Left renal cortex interstitium (tissue), 4 donors: ENCODE measurements at regions not wholly inside any gene's neighbourhood (a gene's known extent, or its start where the extent isn't known, plus 50 kb on each side); places are given as distances from the start of the nearest gene placed in this dataset.
A peak's percentile ranks its signal among the peaks of the same experiment; 100 is the strongest.
"Not testable (repeated sequence)": the region's sequence is repeated elsewhere in the genome, so short reads cannot be mapped to it uniquely, and the experiment has no call there.

ENCODE experiments used
- DNase-seq, 4 donors: peaks; one replicate each; pipeline ENCODE4 v3.0.0-alpha.2; 2013; ENCODE audit warnings: low read depth in 4 of 4, low spot score in 2 of 4, missing footprints in 1 of 4

DNA sequence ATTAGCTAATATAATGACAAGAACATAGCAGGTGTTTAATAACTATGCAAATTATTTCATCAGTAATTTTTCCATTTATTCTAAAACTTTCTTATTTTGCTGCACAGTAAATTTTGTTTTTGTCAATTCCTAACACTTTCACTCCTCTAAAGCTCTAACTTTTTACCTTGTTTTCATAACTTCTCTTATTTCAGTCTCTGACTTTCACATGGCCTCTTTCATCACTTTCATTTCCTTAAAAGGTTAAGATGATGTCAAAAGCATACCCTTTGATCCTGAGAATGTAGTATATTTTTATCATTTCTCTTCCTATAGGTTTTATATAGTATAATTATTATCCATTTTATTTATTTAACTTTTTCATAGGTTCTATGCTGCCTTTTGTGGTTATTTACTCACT lies 1325.8 kb upstream of the ALCAM start:
- DNase-seq: no peak

DNA sequence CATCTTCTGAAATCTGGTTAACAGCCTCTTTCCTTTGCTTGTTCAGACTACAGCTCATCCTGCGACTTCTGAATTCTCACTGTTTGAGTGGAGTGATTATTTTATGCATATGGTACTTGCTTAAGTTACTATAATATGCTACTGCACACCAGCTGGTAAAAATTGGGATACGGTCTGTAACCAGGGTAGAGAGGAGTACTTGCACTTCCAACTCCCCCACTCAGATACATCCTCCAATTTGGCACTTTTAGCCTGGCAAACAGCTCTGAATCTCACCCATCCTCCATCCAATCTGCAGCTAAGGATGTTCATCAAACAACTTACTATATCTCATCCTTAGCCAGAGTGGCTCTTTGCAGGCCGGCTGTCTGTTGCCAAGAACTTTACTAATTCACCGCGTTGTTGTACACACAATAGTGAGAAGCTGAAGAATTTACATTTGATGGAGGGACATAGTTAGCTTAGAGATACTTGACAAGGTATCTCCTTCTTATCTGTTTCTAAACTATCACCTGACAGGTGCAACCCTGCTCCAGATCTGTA lies 1323.6 kb upstream of the ALCAM start:
- not testable (repeated sequence) for DNase-seq

DNA sequence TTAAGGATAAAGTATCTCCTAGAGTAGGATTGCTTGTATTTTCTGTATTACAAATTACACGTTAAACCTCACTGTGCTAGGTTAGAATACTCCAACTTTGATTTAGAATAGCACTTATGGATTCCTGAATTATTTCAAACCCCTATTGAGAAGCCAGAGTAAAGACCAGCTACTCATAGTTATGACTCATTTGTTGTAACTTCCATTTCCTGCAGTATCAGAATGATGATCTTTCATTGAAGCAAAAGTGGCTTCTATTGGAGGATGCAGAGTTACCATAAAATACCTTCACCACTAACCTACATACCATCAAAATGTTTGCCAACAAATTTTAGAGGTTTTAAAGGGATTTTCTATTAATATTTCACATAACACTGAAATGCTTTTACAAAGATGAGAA lies 1322.7 kb upstream of the ALCAM start:
- no peak for DNase-seq

DNA sequence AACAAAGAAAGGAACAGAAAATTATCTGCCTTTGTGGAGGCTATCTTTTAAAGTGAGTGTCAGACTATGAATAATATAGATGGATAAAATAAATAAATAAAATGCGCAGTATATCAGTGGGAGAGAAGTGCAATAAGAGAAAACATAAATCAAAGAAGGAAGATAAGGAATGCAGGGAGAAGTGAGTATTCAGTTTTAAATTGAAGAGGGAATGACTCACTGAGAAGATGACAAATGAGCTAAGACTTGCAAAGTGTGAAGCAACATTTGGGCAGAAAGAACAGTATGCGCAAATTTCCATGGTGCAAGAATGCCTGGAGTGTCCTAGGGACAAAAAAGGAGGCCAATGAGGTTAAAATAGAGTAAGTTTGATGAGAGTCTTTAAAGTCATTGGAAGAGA lies 1300.1 kb upstream of the ALCAM start:
- no peak for DNase-seq

DNA sequence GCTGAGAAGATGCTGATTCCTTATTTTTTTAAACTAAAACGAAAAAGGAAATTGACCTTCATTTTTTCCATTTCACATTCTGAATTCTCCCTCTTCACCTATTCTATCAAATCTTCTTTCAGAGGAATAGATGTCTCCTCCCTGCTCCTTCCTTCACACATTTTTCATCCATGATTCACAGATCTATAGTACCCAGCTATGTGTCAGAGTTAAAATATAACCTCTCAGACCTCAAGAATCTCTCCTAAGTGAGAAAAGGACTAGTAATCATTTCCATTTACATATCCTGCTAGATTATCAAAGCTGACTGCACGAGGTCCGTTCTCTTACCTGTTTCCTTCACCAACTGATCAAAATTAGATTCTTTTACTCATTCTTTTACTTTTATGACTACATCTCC lies 1297.6 kb upstream of the ALCAM start:
- no peak for DNase-seq

DNA sequence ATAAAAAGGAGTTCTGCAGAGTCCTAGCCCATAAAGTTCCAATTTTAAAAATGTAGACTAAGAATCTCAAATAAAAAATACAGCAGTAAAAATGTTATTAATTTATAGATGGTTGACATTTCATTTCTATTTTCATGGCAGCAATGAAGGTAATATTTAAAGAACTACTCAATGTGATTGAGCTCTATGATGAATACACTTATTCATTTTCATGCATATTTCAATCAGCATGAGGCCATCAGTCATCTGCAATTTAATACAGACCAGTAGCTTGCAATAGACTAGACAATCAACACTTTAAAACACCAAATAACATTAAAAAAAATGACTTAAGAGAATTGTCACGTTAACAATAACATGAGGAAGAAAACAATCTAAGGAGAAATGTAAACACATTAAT lies 1295.8 kb upstream of the ALCAM start:
- DNase-seq: no peak

DNA sequence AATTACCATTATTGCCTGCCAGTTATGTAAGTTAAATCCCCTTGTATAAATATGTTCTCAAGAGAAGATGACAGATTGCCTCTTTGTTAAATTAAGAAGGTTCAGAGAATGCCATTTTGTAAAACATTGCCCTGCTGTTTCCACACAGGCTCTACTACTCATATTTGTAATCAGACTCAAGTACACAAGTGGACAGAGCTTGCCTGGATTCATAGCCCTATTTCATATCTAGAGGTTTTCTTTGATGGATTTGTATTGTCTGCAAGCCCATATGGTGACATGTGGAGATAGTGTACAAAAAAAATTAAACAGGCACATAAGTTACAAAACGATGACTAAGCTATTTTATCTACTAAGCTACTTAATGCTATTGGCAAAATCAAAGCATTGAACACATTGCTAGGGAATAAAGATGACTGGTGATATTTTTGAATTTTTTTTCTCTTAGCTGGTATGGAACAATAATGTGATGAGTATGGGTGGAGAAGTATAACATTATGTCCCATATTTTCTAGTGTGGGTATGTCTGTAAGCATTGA lies 1286.6 kb upstream of the ALCAM start:
- no peak for DNase-seq

DNA sequence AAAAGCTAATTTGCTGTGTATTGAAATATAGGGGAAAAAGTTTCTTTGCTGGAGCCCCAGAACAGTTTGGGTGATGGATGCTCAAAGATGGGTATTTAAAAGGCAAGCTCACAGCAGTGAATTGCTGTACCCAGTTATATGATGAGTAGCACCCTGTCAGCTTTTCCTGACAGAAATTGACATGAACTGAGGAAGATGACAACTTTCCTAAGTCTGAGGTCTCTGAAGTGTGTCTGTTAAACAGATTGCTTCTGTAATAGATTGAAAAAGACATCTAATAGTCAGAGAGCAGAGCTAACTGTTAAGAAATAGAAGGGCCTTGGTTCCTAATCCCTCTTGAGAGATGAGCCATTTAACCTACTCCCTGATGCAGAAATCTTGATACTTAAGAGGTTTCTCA lies 1278.0 kb upstream of the ALCAM start:
- no peak for DNase-seq

DNA sequence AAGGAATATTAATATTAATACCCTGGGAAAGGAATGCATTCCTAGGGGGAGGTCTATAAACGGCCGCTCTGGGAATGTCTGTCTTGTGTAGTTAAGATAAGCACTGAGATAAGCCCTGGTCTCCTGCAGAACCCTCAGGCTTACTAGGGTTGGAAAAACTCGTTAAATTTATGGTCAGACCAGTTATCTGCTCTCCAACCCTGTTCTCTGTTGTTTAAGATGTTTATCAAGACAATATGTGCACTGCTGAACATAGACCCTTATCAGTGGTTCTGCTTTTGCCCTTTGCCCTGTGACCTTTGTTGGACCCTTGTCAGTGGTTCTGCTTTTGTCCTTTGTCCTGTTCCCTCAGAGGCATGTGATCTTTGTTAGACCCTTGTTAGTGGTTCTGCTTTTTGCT lies 1276.7 kb upstream of the ALCAM start:
- DNase-seq: not testable (repeated sequence)

DNA sequence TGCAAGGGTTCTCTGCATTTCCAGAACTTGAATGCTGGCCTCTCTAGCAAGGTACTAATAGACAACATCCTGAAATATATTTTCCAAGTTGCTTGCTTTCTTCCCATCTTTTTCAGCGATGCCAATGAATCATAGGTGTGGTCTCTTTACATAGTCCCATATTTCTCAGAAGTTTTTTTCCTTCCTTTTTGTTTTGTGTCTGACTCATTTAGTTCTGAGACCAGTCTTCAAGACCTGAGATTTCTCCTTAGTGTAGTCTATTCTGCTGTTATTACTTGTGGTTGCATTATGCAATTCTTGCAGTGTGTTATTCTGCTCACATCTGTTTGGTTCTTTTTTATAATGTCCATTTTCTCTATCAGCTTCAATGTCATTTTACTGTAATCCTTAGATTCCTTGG lies 1265.0 kb upstream of the ALCAM start:
- no peak for DNase-seq

DNA sequence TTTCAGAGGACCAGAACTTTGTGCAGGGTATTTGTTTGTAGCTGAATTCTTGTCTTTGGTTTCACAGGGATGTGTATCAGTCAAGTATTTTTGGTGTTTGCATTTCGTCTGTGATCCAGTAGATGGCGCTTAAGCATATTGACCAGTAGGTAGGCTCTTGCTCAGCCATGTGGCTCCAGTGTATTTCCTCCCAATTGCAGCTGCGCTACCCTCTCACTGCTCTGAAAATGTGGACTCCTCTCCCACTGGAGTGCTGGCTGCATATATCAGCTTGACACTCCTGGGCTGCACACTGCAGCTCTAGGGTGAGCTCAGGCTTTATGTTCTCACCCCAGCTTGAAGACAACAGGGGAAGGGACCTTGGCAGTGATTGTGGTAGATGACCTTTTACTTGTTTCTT lies 1264.3 kb upstream of the ALCAM start:
- peak in 1 of 4 donors; percentile 10 for DNase-seq

DNA sequence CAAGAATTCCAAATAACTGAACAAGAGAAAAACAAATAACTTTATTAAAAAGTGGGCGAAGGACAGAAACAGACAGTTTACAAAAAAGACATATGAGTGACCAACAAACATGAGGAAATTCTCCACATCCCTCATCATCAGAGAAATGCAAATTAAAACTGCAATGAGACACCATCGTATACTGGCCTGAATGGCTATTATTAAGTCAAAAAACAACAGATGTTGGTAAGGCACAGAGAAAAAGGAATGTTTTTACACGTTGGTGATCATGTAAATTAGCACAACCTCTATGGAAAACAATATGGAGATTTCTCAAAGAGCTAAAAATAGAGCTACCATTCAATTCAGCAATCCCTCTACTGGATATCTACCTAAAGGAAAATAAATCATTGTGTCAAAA lies 1260.4 kb upstream of the ALCAM start:
- DNase-seq: no peak

DNA sequence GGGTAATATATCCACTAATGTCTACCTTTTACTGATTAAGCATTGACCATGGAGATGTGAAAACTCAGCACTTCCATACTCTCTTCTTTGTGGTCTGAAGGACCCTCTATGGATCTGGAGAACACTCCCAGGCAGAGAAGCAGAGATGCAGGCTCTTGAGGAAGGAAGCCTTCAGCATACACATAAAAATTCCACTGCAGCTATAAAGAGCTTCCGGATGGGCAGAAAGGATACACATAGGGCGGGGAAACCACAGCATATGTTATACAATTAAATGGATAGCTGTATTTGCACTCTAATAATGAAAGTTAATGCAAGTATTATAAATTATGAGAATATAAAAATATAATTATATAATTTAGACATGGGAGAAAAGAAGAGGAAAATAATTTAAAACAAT lies 1258.2 kb upstream of the ALCAM start:
- no peak for DNase-seq

DNA sequence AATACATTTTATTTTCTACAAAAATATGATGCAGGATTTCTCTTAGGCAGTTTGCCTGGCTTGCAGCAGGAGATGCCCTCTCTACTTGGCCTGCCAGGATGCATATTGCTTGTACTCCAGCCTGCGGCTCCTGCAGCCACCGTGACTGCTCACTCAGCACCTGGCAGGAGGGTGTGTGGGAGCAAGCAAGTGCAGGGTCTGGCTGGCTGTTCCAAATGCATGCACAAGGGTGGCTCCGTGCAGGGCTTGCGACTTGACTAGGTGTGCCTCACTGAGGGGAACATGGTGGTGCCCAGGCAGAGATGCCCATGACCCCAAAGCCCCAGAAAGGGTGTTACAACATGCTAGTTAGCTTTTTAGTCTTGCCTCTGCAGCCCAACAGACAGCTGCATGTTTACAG lies 1240.2 kb upstream of the ALCAM start:
- DNase-seq: no peak

DNA sequence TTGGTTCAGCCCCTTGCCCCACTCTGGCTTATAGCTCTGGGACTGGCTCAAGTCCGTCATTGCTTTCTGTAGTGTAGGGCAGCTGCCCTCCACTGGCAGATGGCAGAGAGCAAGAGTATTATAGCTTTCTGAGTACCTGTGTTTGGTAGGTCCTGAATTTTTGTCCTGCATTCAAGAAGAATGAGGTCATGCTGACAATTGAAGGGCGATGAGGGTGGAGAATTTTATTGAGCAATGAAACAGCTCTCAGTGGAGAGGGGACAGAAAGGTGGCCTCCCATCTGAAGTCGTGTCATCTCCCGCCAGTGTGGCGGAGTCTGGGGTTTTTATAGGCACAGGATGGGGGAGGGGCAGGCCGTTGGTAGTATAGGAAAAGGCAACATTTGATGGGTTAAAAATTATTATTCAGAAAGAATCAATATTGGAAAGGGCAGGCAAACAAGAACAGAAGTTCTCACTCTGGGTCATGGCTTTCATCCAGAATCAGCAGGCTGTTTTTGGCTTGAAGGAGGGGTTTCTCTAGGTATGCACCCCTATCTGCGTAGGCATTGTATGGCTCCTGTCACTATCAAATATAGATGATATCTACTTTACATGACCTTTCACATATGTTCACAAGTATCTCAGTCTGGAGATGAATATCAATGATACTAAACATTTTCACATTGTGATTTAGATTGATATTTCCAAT lies 1239.7 kb upstream of the ALCAM start:
- DNase-seq: no peak

DNA sequence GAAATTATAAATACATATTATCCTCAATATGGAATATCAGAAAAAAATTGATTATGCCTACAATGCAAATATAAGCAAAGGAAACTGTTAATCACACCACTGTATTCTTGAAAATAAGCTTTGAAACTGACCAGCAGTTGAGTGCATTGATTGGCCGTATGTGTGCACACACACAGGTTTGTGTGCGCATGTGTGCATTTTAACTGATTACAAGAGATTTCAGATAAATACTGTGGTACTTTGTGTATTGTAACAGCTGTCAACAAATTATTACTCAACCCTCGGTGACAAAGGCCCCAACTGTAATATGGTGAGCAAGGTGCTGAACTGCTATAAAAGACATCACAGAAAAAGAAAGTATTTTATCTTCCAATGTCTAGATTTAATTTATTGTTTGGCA lies 1238.9 kb upstream of the ALCAM start:
- no peak for DNase-seq

DNA sequence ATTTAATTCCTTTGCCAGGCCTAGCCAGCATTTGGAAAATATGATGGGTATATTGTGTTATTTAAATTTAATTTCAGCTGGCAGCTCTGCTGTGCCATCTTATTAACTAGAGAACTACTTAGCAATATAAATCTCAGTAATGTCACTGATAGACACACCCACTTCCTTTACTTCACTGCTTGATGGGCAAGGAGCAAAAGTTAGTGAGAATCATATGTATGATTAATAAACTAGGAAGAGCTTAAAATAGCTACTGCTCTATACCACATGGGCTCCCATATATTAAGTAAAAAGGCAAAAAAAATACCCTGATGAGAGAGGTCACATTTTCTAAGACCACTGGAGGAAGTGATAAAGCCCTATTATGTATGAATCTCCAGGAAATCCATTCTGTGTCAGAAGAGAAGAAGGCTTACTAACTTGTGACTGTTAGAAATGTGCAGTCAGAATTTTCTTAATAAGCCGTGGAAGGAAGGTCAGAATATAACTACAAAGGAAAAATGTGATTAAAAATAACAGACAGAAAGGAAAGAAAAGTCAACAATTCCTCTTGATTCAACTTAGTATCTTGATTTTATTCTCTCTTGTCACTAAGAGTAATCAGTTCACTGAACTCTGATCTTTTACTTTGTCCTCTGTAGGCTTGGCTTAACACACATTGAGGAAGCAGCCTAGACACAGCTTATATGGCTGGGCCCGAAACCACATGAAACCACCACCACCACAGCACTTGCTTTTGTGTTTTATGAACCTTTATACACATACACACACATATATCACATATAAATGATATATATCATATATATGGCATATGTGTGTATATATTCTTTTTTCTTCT lies 1233.9 kb upstream of the ALCAM start:
- DNase-seq: no peak

DNA sequence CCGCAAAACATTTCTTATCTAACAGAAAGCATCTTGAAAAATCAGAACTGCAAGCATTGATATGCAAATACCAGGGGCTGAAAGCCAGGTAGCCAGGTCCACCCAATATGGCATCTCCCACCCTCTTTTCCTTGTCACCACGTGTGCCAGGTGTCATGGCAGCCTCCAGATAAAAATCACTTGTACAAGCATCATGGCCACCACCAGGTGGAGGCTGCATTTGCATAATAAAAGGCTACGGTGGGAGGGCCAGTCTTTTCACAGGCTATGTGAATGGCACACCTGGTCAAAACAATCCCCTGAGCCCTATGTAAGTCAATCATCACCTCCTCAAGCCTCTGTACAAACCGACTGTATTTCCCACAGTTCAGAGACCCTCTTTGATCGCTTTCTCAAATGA lies 1233.1 kb upstream of the ALCAM start:
- no peak for DNase-seq

DNA sequence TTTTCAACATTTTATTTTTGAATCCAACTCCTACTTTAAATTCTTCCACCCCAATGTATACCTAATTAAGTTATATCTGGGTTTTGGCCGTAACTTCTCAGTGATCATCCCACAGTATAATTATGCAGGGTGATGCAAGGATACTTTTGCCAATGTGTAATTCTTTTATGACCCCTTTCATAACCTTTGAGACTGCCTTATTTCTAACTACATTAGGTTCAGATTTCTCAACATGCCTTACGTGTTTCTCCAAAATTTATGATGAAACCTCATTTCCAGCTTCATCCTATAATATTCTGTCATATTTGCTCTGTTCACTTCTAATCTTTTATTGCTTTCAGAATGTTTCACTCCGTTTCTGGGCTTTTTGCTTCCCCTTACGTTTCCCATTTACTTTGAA lies 1229.6 kb upstream of the ALCAM start:
- no peak for DNase-seq

DNA sequence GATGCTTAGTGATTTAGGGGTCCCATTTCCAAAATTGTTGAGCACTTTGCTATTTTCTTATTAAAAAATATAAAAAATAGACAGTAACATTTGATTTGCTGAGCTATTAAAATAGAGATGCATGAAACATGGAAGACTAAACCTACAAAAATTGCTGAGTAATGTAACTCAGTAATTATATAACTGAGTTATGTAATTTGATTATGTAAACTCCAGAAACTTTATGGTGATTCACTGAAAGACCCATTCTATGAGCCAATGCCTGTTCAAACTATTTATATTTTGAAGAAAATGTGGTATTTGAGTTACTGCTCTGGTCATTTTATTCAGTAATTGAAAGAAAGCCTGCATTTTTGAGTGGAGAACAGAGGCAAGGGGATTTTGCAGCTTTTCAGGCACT lies 1221.5 kb upstream of the ALCAM start:
- DNase-seq: no peak

DNA sequence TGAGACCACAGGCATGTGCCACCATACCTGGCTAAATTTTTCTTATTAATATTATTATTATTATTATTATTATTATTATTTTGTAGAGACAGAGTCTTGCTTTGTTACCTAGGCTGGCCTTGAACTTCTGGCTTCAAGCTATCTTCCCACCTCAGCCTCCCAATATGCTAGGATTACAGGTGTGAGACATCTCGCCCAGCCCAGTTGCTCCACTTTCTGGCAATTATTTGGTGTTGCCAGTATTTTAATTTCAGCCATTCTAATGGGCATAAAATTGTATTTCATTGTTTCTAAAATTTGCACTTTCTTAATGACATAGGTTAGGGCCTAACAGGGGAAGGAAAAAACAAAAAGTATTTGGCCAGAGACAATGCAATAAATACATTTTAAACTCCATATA lies 1217.6 kb upstream of the ALCAM start:
- no peak for DNase-seq

DNA sequence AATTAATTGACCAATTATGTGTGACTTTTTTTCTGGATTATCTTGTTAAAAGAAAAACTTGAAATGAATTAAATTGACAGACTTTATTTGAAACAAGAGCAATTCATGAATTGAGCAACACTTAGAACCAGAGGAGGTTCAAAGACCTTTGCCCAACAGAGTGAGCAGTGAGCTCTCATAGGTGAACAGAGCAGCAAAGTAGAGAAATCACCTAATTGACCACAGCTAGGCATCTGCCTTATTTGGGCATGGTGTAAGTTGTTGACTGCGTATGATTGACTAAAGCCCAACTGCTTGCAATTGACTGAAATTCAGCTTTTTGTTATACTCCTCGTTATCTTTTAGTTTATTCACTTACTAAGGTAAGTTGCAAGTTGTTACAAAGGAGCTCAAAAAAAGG lies 1216.0 kb upstream of the ALCAM start:
- no peak for DNase-seq
